Vagina (tissue), 2 donors: ENCODE measurements at regions not wholly inside any gene's neighbourhood (a gene's known extent, or its start where the extent isn't known, plus 50 kb on each side); places are given as distances from the start of the nearest gene placed in this dataset.

Source experiments
- DNase-seq, 2 donors: peaks; one replicate each; pipeline ENCODE4 v3.0.0-alpha.2; 2017; ENCODE audit errors: extremely low spot score in 2 of 2
- H3K27ac ChIP-seq: fragments of 200-600 bp; sonication (generic); one replicate; pipeline ENCODE4 v1.5.1; 2019
- H3K27me3 ChIP-seq: fragments of 200-600 bp; sonication (generic); one replicate; pipeline ENCODE4 v1.5.1; 2019
- H3K36me3 ChIP-seq, 2 donors: fragments of 200-600 bp; sonication (generic); one replicate each; pipeline ENCODE4 v1.5.1; 2017 to 2019
- H3K4me1 ChIP-seq: fragments of 200-600 bp; sonication (generic); one replicate; pipeline ENCODE4 v1.5.1; 2019
- H3K4me3 ChIP-seq, 2 donors: fragments of 200-600 bp; sonication (generic); 1 replicate in 1 of 2; 2 replicates in 1 of 2; pipeline ENCODE4 v1.5.1; 2016 to 2019
- H3K9me3 ChIP-seq: fragments of 200-600 bp; sonication (generic); one replicate; pipeline ENCODE4 v1.5.1; 2019
- CTCF ChIP-seq, 3 experiments: fragments of 450-650 bp in 2 of 3; fragments of 200-600 bp in 1 of 3; sonication (generic) in 1 of 3; IDR thresholded peaks; one replicate each; pipeline ENCODE4 v1.5.1; 2017 to 2019; ENCODE audit warnings: antibody characterized with exemption in 3 of 3, mild to moderate bottlenecking in 2 of 3, moderate library complexity in 2 of 3
- POLR2A ChIP-seq, 2 donors: fragments of 450-650 bp; IDR thresholded peaks; one replicate each; pipeline ENCODE4 v1.6.1; 2017; ENCODE audit warnings: antibody characterized with exemption in 2 of 2, mild to moderate bottlenecking in 2 of 2, moderate library complexity in 2 of 2
- POLR2AphosphoS5 ChIP-seq, 2 donors: sonication (generic); formaldehyde crosslinking; IDR thresholded peaks; one replicate each; pipeline ENCODE4 v1.9.0; 2017; ENCODE audit warnings: antibody characterized with exemption in 2 of 2, mild to moderate bottlenecking in 2 of 2, low read depth in 1 of 2; ENCODE audit not compliant: insufficient read depth in 1 of 2
- intact Hi-C: fragments of 100-400 bp; cut with DNase I; formaldehyde crosslinking; loops from one replicate; pipeline ENCODE4 v1.15.1; 2023

GRCh38 chr16:79419148-79419547 lies 181.4 kb downstream of the MAF start:
- Histone ChIP-seq H3K27me3 (no peaks in the 10 kb centered on the region), H3K9me3 (no peaks in the 10 kb centered on the region), H3K4me3 (no peak overlapping the region), H3K36me3 (no peaks in the 10 kb centered on the region), H3K27ac (no peak overlapping the region), H3K4me1 (no peaks in the 10 kb centered on the region)
- DNase-seq, result no peak
- TF ChIP-seq POLR2AphosphoS5 (IDR thresholded peaks at IDR 0.05; ENCODE audit: insufficient read depth in 1 of 2, low read depth in 1 of 2) (no peak), CTCF (IDR thresholded peaks at IDR 0.05) (no peak), POLR2A (IDR thresholded peaks at IDR 0.05) (no peak)
- intact Hi-C loops, result no loop called here

- H3K36me3 ChIP-seq, result no peaks in the 10 kb centered on the region
Observed at GRCh38 chr16:79417601-79418008, 182.9 kb downstream of the MAF start.

GRCh38 chr16:79415983-79416640 lies 184.4 kb downstream of the MAF start:
- TF ChIP-seq POLR2A (IDR thresholded peaks at IDR 0.05), result no peak
- no peak for TF ChIP-seq POLR2AphosphoS5 (IDR thresholded peaks at IDR 0.05; ENCODE audit: insufficient read depth in 1 of 2, low read depth in 1 of 2)
- TF ChIP-seq CTCF (IDR thresholded peaks at IDR 0.05), result no peak
- no peaks in the 10 kb centered on the region for H3K9me3 ChIP-seq
- no peaks in the 10 kb centered on the region for H3K27me3 ChIP-seq
- intact Hi-C loops, result no loop called here
- no peak overlapping the region for H3K27ac ChIP-seq
- peaks cover 14% of the 10 kb centered on the region for H3K4me1 ChIP-seq
- no peaks in the 10 kb centered on the region for H3K36me3 ChIP-seq
- H3K4me3 ChIP-seq, result no peak overlapping the region
- DNase-seq, result no peak

More at GRCh38 chr16:79417601-79418008, 182.9 kb downstream of the MAF start:
- Histone ChIP-seq H3K27ac (no peak overlapping the region), H3K27me3 (no peaks in the 10 kb centered on the region), H3K4me1 (peaks cover 4% of the 10 kb centered on the region), H3K9me3 (no peaks in the 10 kb centered on the region), H3K4me3 (no peak overlapping the region)
- no peak for DNase-seq
- intact Hi-C loops, result no loop called here
- no peak for TF ChIP-seq CTCF (IDR thresholded peaks at IDR 0.05)
- no peak for TF ChIP-seq POLR2AphosphoS5 (IDR thresholded peaks at IDR 0.05; ENCODE audit: insufficient read depth in 1 of 2, low read depth in 1 of 2)
- no peak for TF ChIP-seq POLR2A (IDR thresholded peaks at IDR 0.05)

- Histone ChIP-seq H3K27me3 (no peaks in the 10 kb centered on the region), H3K4me1 (peaks cover 14% of the 10 kb centered on the region), H3K27ac (no peak overlapping the region), H3K9me3 (no peaks in the 10 kb centered on the region), H3K36me3 (no peaks in the 10 kb centered on the region), H3K4me3 (no peak overlapping the region)
- TF ChIP-seq POLR2A (IDR thresholded peaks at IDR 0.05) (no peak), POLR2AphosphoS5 (IDR thresholded peaks at IDR 0.05; ENCODE audit: insufficient read depth in 1 of 2, low read depth in 1 of 2) (no peak), CTCF (IDR thresholded peaks at IDR 0.05) (no peak)
- intact Hi-C loops, result no loop called here
- DNase-seq, result no peak
Observed at GRCh38 chr16:79412783-79413225, 187.7 kb downstream of the MAF start.

- Histone ChIP-seq H3K9me3 (no peaks in the 10 kb centered on the region), H3K27ac (no peak overlapping the region), H3K4me3 (no peak overlapping the region), H3K4me1 (peaks cover 14% of the 10 kb centered on the region), H3K36me3 (no peaks in the 10 kb centered on the region), H3K27me3 (no peaks in the 10 kb centered on the region)
- no peak for DNase-seq
- intact Hi-C loops, result no loop called here
- TF ChIP-seq POLR2AphosphoS5 (IDR thresholded peaks at IDR 0.05; ENCODE audit: insufficient read depth in 1 of 2, low read depth in 1 of 2) (no peak), POLR2A (IDR thresholded peaks at IDR 0.05) (no peak), CTCF (IDR thresholded peaks at IDR 0.05) (no peak)
Observed at GRCh38 chr16:79411805-79412204, 188.7 kb downstream of the MAF start.
